ENCODE measurements at regions not wholly inside any gene's neighbourhood (a gene's known extent, or its start where the extent isn't known, plus 50 kb on each side); places are given as distances from the start of the nearest gene placed in this dataset.

- no peaks in the 10 kb centered on the region; the same call in 1 of the 2 replicates for H3K27me3 ChIP-seq (ENCODE audit: control insufficient read depth, insufficient read depth, low read length)
- intact Hi-C loops (cut with micrococcal nuclease; ENCODE audit: unreplicated experiment): no loop called here
- TF ChIP-seq CTCF (IDR thresholded peaks at IDR 0.05) (no peak), TCF7L2 (IDR thresholded peaks at IDR 0.05; ENCODE audit: low read depth, low read length) (no peak), POLR2AphosphoS5 (IDR thresholded peaks at IDR 0.05; ENCODE audit: low read depth, low read length) (no peak), SIN3A (IDR thresholded peaks at IDR 0.05; ENCODE audit: borderline replicate concordance, insufficient read depth, low read depth, low read length) (no peak)
- TF ChIP-seq, protein P1, sequence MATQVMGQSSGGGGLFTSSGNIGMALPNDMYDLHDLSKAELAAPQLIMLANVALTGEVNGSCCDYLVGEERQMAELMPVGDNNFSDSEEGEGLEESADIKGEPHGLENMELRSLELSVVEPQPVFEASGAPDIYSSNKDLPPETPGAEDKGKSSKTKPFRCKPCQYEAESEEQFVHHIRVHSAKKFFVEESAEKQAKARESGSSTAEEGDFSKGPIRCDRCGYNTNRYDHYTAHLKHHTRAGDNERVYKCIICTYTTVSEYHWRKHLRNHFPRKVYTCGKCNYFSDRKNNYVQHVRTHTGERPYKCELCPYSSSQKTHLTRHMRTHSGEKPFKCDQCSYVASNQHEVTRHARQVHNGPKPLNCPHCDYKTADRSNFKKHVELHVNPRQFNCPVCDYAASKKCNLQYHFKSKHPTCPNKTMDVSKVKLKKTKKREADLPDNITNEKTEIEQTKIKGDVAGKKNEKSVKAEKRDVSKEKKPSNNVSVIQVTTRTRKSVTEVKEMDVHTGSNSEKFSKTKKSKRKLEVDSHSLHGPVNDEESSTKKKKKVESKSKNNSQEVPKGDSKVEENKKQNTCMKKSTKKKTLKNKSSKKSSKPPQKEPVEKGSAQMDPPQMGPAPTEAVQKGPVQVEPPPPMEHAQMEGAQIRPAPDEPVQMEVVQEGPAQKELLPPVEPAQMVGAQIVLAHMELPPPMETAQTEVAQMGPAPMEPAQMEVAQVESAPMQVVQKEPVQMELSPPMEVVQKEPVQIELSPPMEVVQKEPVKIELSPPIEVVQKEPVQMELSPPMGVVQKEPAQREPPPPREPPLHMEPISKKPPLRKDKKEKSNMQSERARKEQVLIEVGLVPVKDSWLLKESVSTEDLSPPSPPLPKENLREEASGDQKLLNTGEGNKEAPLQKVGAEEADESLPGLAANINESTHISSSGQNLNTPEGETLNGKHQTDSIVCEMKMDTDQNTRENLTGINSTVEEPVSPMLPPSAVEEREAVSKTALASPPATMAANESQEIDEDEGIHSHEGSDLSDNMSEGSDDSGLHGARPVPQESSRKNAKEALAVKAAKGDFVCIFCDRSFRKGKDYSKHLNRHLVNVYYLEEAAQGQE (IDR thresholded peaks at IDR 0.05; ENCODE audit: insufficient read depth in 1 of 2, low read depth in 2 of 2, low read length in 1 of 2): no peak
- DNase-seq (ENCODE audit: low read depth, low spot score): no peak
- H3K27ac ChIP-seq (ENCODE audit: low read length): no peak overlapping the region
- H3K4me1 ChIP-seq (ENCODE audit: control insufficient read depth, insufficient read depth, low read length): no peaks in the 10 kb centered on the region
- no TSS peak for BruUV-seq (replicated peaks)
- ChIA-PET CTCF (no interaction called here), POLR2A (no interaction called here)
- H3K36me3 ChIP-seq (ENCODE audit: control insufficient read depth, insufficient read depth, low read length): no peaks in the 10 kb centered on the region
- no peaks in the 10 kb centered on the region for H3K9me3 ChIP-seq (ENCODE audit: control insufficient read depth, insufficient read depth, low read depth, low read length)
- in situ Hi-C loops (cut with HindIII; ENCODE audit: low pct_unique_long_range_greater_than_20kb, low sequenced_read_pairs): no loop called here
- no peak overlapping the region for H3K4me3 ChIP-seq (ENCODE audit: low read depth in 2 of 2, low read length in 2 of 2)
- ATAC-seq: no peak
Measured at GRCh38 chr2:217616936-217617335, 385.9 kb downstream of the TNS1 start.

DNA sequence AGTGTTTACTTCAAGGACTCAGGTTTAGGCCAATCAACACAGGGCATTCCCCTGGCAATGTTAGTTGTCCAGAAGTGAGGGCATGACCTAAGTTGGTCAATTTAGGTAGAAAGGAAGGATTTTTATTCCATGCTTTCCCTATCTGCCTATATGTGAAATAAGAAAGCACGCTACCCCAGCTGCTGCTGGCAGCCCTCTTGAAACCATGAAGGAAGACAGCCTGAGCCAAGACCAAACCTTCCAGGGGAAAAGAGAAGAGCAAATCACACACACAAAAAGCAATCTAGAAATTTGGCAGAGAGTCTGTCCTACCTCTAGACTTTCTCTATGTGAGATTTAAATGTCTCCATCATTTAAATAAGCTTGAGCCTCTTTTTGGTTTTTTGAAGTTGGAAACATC is 387.6 kb downstream of the TNS1 start:
- BruUV-seq (replicated peaks): no TSS peak
- intact Hi-C loops (cut with micrococcal nuclease; ENCODE audit: unreplicated experiment): no loop called here
- H3K36me3 ChIP-seq (ENCODE audit: control insufficient read depth, insufficient read depth, low read length): no peaks in the 10 kb centered on the region
- ChIA-PET POLR2A (no interaction called here), CTCF (no interaction called here)
- TF ChIP-seq CTCF (IDR thresholded peaks at IDR 0.05): no peak
- no peaks in the 10 kb centered on the region for H3K9me3 ChIP-seq (ENCODE audit: control insufficient read depth, insufficient read depth, low read depth, low read length)
- DNase-seq (ENCODE audit: low read depth, low spot score): no peak
- H3K4me1 ChIP-seq (ENCODE audit: control insufficient read depth, insufficient read depth, low read length): no peaks in the 10 kb centered on the region
- no peak for ATAC-seq
- in situ Hi-C loops (cut with HindIII; ENCODE audit: low pct_unique_long_range_greater_than_20kb, low sequenced_read_pairs): no loop called here
- no peak overlapping the region for H3K27ac ChIP-seq (ENCODE audit: low read length)
- no peaks in the 10 kb centered on the region; the same call in 1 of the 2 replicates for H3K27me3 ChIP-seq (ENCODE audit: control insufficient read depth, insufficient read depth, low read length)
- no peak overlapping the region for H3K4me3 ChIP-seq (ENCODE audit: low read depth in 2 of 2, low read length in 2 of 2)

GRCh38 chr2:217614498-217614897 is 388.3 kb downstream of the TNS1 start:
- Histone ChIP-seq H3K4me3 (ENCODE audit: low read depth in 2 of 2, low read length in 2 of 2) (no peak overlapping the region), H3K9me3 (ENCODE audit: control insufficient read depth, insufficient read depth, low read depth, low read length) (no peaks in the 10 kb centered on the region), H3K4me1 (ENCODE audit: control insufficient read depth, insufficient read depth, low read length) (no peaks in the 10 kb centered on the region), H3K27ac (ENCODE audit: low read length) (no peak overlapping the region), H3K36me3 (ENCODE audit: control insufficient read depth, insufficient read depth, low read length) (no peaks in the 10 kb centered on the region), H3K27me3 (ENCODE audit: control insufficient read depth, insufficient read depth, low read length) (no peaks in the 10 kb centered on the region)
- CTCF ChIA-PET: no interaction called here
- POLR2A ChIA-PET: no interaction called here
- no TSS peak for BruUV-seq (replicated peaks)
- no peak for ATAC-seq
- no peak for DNase-seq (ENCODE audit: low read depth, low spot score)
- in situ Hi-C loops (cut with HindIII; ENCODE audit: low pct_unique_long_range_greater_than_20kb, low sequenced_read_pairs) (no loop called here), intact Hi-C loops (cut with micrococcal nuclease; ENCODE audit: unreplicated experiment) (no loop called here)
- TF ChIP-seq, protein P1 (IDR thresholded peaks at IDR 0.05; ENCODE audit: insufficient read depth in 1 of 2, low read depth in 2 of 2, low read length in 1 of 2): no peak
- TF ChIP-seq POLR2AphosphoS5 (IDR thresholded peaks at IDR 0.05; ENCODE audit: low read depth, low read length) (no peak), SIN3A (IDR thresholded peaks at IDR 0.05; ENCODE audit: borderline replicate concordance, insufficient read depth, low read depth, low read length) (no peak), CTCF (IDR thresholded peaks at IDR 0.05) (no peak), TCF7L2 (IDR thresholded peaks at IDR 0.05; ENCODE audit: low read depth, low read length) (no peak)

All from Panc1 (cell line).